Stimulated activated CD4-positive, alpha-beta T cell treated with anti-CD3 and anti-CD28 coated beads, Interleukin-12 subunit alpha, Interleukin-12 subunit beta, amount 100 ng/mL, for 24 hours (primary cell): ENCODE measurements at regions not wholly inside any gene's neighbourhood (a gene's known extent, or its start where the extent isn't known, plus 50 kb on each side); places are given as distances from the start of the nearest gene placed in this dataset.

ENCODE experiments used
- DNase-seq, 2 experiments: peaks; one replicate each; pipeline ENCODE4 v3.0.0-alpha.2; 2020; ENCODE audit warnings: low read depth in 2 of 2

GRCh38 chr13:84211048-84211447 is 328.8 kb upstream of the SLITRK1 start:
- no peak for DNase-seq

- no peak for DNase-seq
Observed at GRCh38 chr13:84208246-84208910, 326.1 kb upstream of the SLITRK1 start.

GRCh38 chr13:84207509-84207908 is 325.2 kb upstream of the SLITRK1 start:
- DNase-seq: no peak

GRCh38 chr13:84200971-84201370 is 318.7 kb upstream of the SLITRK1 start:
- no peak for DNase-seq

GRCh38 chr13:84192125-84192524 is 309.9 kb upstream of the SLITRK1 start:
- no peak for DNase-seq

GRCh38 chr13:84191139-84191538 is 308.9 kb upstream of the SLITRK1 start:
- DNase-seq: no peak

- no peak for DNase-seq
Observed at GRCh38 chr13:84187626-84188025, 305.4 kb upstream of the SLITRK1 start.

- no peak for DNase-seq
Observed at GRCh38 chr13:84139561-84140158, 257.4 kb upstream of the SLITRK1 start.

GRCh38 chr13:84137292-84137691 is 255.0 kb upstream of the SLITRK1 start:
- DNase-seq: peak in 1 of 2 experiments; percentile 12

GRCh38 chr13:84136582-84136981 is 254.3 kb upstream of the SLITRK1 start:
- DNase-seq: no peak

GRCh38 chr13:84132491-84132890 is 250.2 kb upstream of the SLITRK1 start:
- no peak for DNase-seq

- no peak for DNase-seq
Observed at GRCh38 chr13:84131249-84131648, 249.0 kb upstream of the SLITRK1 start.

- DNase-seq: no peak
Observed at GRCh38 chr13:84130495-84131114, 248.3 kb upstream of the SLITRK1 start.

GRCh38 chr13:84129966-84130365 is 247.7 kb upstream of the SLITRK1 start:
- DNase-seq: no peak

- DNase-seq: no peak
Observed at GRCh38 chr13:84127597-84128128, 245.4 kb upstream of the SLITRK1 start.

- DNase-seq: no peak
Observed at GRCh38 chr13:84126671-84127171, 244.4 kb upstream of the SLITRK1 start.

- DNase-seq: no peak
Observed at GRCh38 chr13:84121456-84121855, 239.2 kb upstream of the SLITRK1 start.

- no peak for DNase-seq
Observed at GRCh38 chr13:84118839-84119409, 236.7 kb upstream of the SLITRK1 start.

GRCh38 chr13:84098273-84098672 is 216.0 kb upstream of the SLITRK1 start:
- no peak for DNase-seq

GRCh38 chr13:84097148-84097547 is 214.9 kb upstream of the SLITRK1 start:
- DNase-seq: no peak

- DNase-seq: no peak
Observed at GRCh38 chr13:84096216-84096615, 213.9 kb upstream of the SLITRK1 start.

GRCh38 chr13:84088996-84089395 is 206.7 kb upstream of the SLITRK1 start:
- DNase-seq: no peak

GRCh38 chr13:84086847-84087162 is 204.5 kb upstream of the SLITRK1 start:
- no peak for DNase-seq
